Tibial artery (tissue), 4 donors: ENCODE measurements at regions not wholly inside any gene's neighbourhood (a gene's known extent, or its start where the extent isn't known, plus 50 kb on each side); places are given as distances from the start of the nearest gene placed in this dataset.

ENCODE experiments used
- DNase-seq, 2 donors: peaks; one replicate each; pipeline ENCODE4 v3.0.0-alpha.2; 2019
- H3K27ac ChIP-seq, 2 donors: fragments of 200-600 bp; sonication (generic) in 1 of 2; 1 replicate in 1 of 2; 2 replicates in 1 of 2; pipeline ENCODE4 v1.5.1; 2018 to 2019; ENCODE audit warnings: mild to moderate bottlenecking in 1 of 2
- H3K27me3 ChIP-seq, 2 donors: fragments of 200-600 bp; sonication (generic) in 1 of 2; one replicate each; pipeline versions ENCODE4 v1.5.1 to v1.6.0; 2016 to 2019
- H3K36me3 ChIP-seq, 3 donors: fragments of 200-600 bp; sonication (generic) in 2 of 3; one replicate each; pipeline ENCODE4 v1.5.1; 2016 to 2019; ENCODE audit warnings: mild to moderate bottlenecking in 2 of 3
- H3K4me1 ChIP-seq, 4 donors: fragments of 200-600 bp; sonication (generic) in 2 of 4; 1 replicate in 3 of 4; 2 replicates in 1 of 4; pipeline ENCODE4 v1.5.1; 2016 to 2019
- H3K4me3 ChIP-seq, 2 donors: fragments of 200-600 bp; sonication (generic) in 1 of 2; 1 replicate in 1 of 2; 2 replicates in 1 of 2; pipeline ENCODE4 v1.5.1; 2018 to 2019; ENCODE audit warnings: mild to moderate bottlenecking in 2 of 2
- H3K9me3 ChIP-seq, 3 donors: fragments of 200-600 bp; sonication (generic) in 1 of 3; one replicate each; pipeline ENCODE4 v1.5.1; 2016 to 2019
- CTCF ChIP-seq, 2 experiments: fragments of 200-600 bp in 1 of 2; fragments of 450-650 bp in 1 of 2; IDR thresholded peaks; one replicate each; pipeline ENCODE4 v1.5.1; 2017 to 2019; ENCODE audit warnings: antibody characterized with exemption in 2 of 2, mild to moderate bottlenecking in 1 of 2, moderate library complexity in 1 of 2
- intact Hi-C: fragments of 100-400 bp; cut with DNase I; formaldehyde crosslinking; loops from one replicate; pipeline ENCODE4 v1.15.0; 2023; ENCODE audit warnings: low total_unique reads

GRCh38 chr12:115570069-115570777 lies 707.3 kb downstream of the MED13L start:
- H3K4me1 ChIP-seq, result no peaks in the 10 kb centered on the region
- H3K36me3 ChIP-seq, result no peaks in the 10 kb centered on the region
- H3K27me3 ChIP-seq, result no peaks in the 10 kb centered on the region
- no peak for TF ChIP-seq CTCF (IDR thresholded peaks at IDR 0.05)
- no peaks in the 10 kb centered on the region for H3K9me3 ChIP-seq
- no peak overlapping the region for H3K4me3 ChIP-seq
- H3K27ac ChIP-seq, result no peak overlapping the region
- no peak for DNase-seq
- intact Hi-C loops, result no loop called here

- TF ChIP-seq CTCF (IDR thresholded peaks at IDR 0.05), result no peak
- H3K4me1 ChIP-seq, result no peaks in the 10 kb centered on the region
- no peak for DNase-seq
- no peaks in the 10 kb centered on the region for H3K36me3 ChIP-seq
- intact Hi-C loops, result no loop called here
- H3K27ac ChIP-seq, result no peak overlapping the region
- no peaks in the 10 kb centered on the region for H3K9me3 ChIP-seq
- no peak overlapping the region for H3K4me3 ChIP-seq
- no peaks in the 10 kb centered on the region for H3K27me3 ChIP-seq
These were observed 708.0 kb downstream of the MED13L start for GRCh38 chr12:115569345-115570068.

GRCh38 chr12:115558281-115558680 lies 719.2 kb downstream of the MED13L start:
- no peak overlapping the region for H3K4me3 ChIP-seq
- H3K27ac ChIP-seq, result no peak overlapping the region
- no peak for TF ChIP-seq CTCF (IDR thresholded peaks at IDR 0.05)
- intact Hi-C loops, result no loop called here
- peaks cover 0 to 13% (median 0%) of the 10 kb centered on the region in 3 donors for H3K9me3 ChIP-seq
- DNase-seq, result no peak
- H3K4me1 ChIP-seq, result no peaks in the 10 kb centered on the region
- H3K36me3 ChIP-seq, result no peaks in the 10 kb centered on the region
- no peaks in the 10 kb centered on the region for H3K27me3 ChIP-seq

GRCh38 chr12:115553622-115554021 lies 723.9 kb downstream of the MED13L start:
- intact Hi-C loops, result no loop called here
- peaks cover 0 to 13% (median 0%) of the 10 kb centered on the region in 3 donors for H3K9me3 ChIP-seq
- H3K4me3 ChIP-seq, result no peak overlapping the region
- DNase-seq, result no peak
- H3K36me3 ChIP-seq, result no peaks in the 10 kb centered on the region
- H3K4me1 ChIP-seq, result no peaks in the 10 kb centered on the region
- TF ChIP-seq CTCF (IDR thresholded peaks at IDR 0.05), result no peak
- no peaks in the 10 kb centered on the region for H3K27me3 ChIP-seq
- H3K27ac ChIP-seq, result no peak overlapping the region

GRCh38 chr12:115543269-115543668 lies 734.2 kb downstream of the MED13L start:
- no peak for TF ChIP-seq CTCF (IDR thresholded peaks at IDR 0.05)
- intact Hi-C loops, result no loop called here
- H3K4me1 ChIP-seq, result no peaks in the 10 kb centered on the region
- H3K36me3 ChIP-seq, result no peaks in the 10 kb centered on the region
- H3K27me3 ChIP-seq, result no peaks in the 10 kb centered on the region
- no peak overlapping the region for H3K27ac ChIP-seq
- H3K4me3 ChIP-seq, result no peak overlapping the region
- H3K9me3 ChIP-seq, result peaks cover 0 to 6% (median 0%) of the 10 kb centered on the region in 3 donors
- DNase-seq, result no peak
